ENCODE measurements at regions not wholly inside any gene's neighbourhood (a gene's known extent, or its start where the extent isn't known, plus 50 kb on each side); places are given as distances from the start of the nearest gene placed in this dataset.

DNA sequence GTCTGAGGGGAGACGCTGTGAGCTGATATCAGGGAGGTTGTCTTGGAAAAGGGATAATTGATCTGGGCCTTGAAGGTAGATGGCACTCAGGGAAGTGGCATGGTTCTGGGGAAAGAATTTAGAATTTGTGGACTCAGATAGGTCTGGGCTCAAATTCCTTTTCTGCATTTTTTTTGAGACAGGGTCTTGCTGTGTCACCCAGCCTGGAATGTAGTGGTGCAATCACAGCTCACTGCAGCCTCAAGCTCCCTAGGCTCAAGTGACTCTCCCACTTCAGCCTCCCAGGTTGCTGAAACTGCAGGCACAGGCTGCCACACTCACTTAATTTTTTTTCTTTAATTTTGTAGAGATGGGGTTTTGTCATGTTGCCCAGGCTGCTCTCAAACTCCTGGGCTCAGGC, 98.1 kb upstream of the NCOR2 start:
- TF ChIP-seq CTCF (IDR thresholded peaks at IDR 0.05) (no peak), POLR2A (IDR thresholded peaks at IDR 0.05) (no peak)

Data from upper lobe of left lung (tissue), 4 donors.